ENCODE measurements at regions not wholly inside any gene's neighbourhood (a gene's known extent, or its start where the extent isn't known, plus 50 kb on each side); places are given as distances from the start of the nearest gene placed in this dataset.

GRCh38 chr19:27851543-27852060 lies 1361.3 kb downstream of the UQCRFS1 start:
- DNase-seq: no peak
- Histone ChIP-seq H3K27ac (replicated peaks) (no peak overlapping the region), H3K27me3 (ENCODE audit: low read depth) (no peaks in the 10 kb centered on the region), H3K36me3 (no peaks in the 10 kb centered on the region), H3K4me3 (no peak overlapping the region), H3K4me1 (no peaks in the 10 kb centered on the region), H3K9me3 (replicated peaks) (peaks cover 43% of the 10 kb centered on the region)
- no peak for TF ChIP-seq CTCF (IDR thresholded peaks at IDR 0.05; ENCODE audit: borderline replicate concordance)
- intact Hi-C loops (cut with micrococcal nuclease): no loop called here

GRCh38 chr19:27851002-27851481 lies 1361.9 kb downstream of the UQCRFS1 start:
- DNase-seq: no peak
- intact Hi-C loops (cut with micrococcal nuclease): no loop called here
- Histone ChIP-seq H3K4me1 (no peaks in the 10 kb centered on the region), H3K36me3 (no peaks in the 10 kb centered on the region), H3K27me3 (ENCODE audit: low read depth) (no peaks in the 10 kb centered on the region), H3K9me3 (replicated peaks) (peaks cover 39% of the 10 kb centered on the region), H3K27ac (replicated peaks) (no peak overlapping the region), H3K4me3 (no peak overlapping the region)
- no peak for TF ChIP-seq CTCF (IDR thresholded peaks at IDR 0.05; ENCODE audit: borderline replicate concordance)

GRCh38 chr19:27846944-27847343 lies 1366.0 kb downstream of the UQCRFS1 start:
- H3K27me3 ChIP-seq (ENCODE audit: low read depth): no peaks in the 10 kb centered on the region
- no peak overlapping the region for H3K27ac ChIP-seq (replicated peaks)
- peaks cover 14% of the 10 kb centered on the region for H3K9me3 ChIP-seq (replicated peaks)
- H3K36me3 ChIP-seq: no peaks in the 10 kb centered on the region
- intact Hi-C loops (cut with micrococcal nuclease): no loop called here
- no peak for DNase-seq
- H3K4me1 ChIP-seq: no peaks in the 10 kb centered on the region
- H3K4me3 ChIP-seq: no peak overlapping the region
- no peak for TF ChIP-seq CTCF (IDR thresholded peaks at IDR 0.05; ENCODE audit: borderline replicate concordance)

GRCh38 chr19:27844261-27844660 lies 1368.7 kb downstream of the UQCRFS1 start:
- H3K27ac ChIP-seq (replicated peaks): no peak overlapping the region
- intact Hi-C loops (cut with micrococcal nuclease): no loop called here
- no peaks in the 10 kb centered on the region for H3K9me3 ChIP-seq (replicated peaks)
- no peaks in the 10 kb centered on the region for H3K4me1 ChIP-seq
- DNase-seq: no peak
- H3K27me3 ChIP-seq (ENCODE audit: low read depth): no peaks in the 10 kb centered on the region
- H3K36me3 ChIP-seq: no peaks in the 10 kb centered on the region
- no peak for TF ChIP-seq CTCF (IDR thresholded peaks at IDR 0.05; ENCODE audit: borderline replicate concordance)
- H3K4me3 ChIP-seq: no peak overlapping the region

GRCh38 chr19:27843861-27844260 lies 1369.1 kb downstream of the UQCRFS1 start:
- Histone ChIP-seq H3K36me3 (no peaks in the 10 kb centered on the region), H3K27ac (replicated peaks) (no peak overlapping the region), H3K9me3 (replicated peaks) (no peaks in the 10 kb centered on the region), H3K27me3 (ENCODE audit: low read depth) (no peaks in the 10 kb centered on the region), H3K4me3 (no peak overlapping the region), H3K4me1 (no peaks in the 10 kb centered on the region)
- intact Hi-C loops (cut with micrococcal nuclease): no loop called here
- no peak for DNase-seq
- TF ChIP-seq CTCF (IDR thresholded peaks at IDR 0.05; ENCODE audit: borderline replicate concordance): no peak

All from left ventricle myocardium inferior (tissue), 1 donor.